ENCODE measurements at regions not wholly inside any gene's neighbourhood (a gene's known extent, or its start where the extent isn't known, plus 50 kb on each side); places are given as distances from the start of the nearest gene placed in this dataset.
A peak's percentile ranks its signal among the peaks of the same experiment; 100 is the strongest.

DNA sequence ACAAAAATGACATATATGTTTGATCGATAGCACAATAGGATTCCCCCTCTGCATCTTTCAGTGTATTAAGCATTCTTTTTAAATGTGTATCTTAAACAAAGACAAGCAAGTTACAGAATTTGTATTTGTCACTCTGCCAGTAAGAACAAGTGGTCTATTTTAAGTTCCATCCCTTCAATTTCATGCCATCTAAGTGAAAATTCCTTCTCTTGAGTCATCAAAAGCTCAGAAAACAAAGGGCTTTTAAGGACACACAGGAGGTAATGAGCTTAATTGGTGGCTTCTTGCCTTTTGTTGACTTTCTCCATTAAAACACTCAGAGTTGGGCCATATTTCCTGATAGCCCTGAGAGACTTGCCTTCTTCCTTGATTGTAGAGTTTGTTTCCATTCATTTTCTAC lies 547.8 kb downstream of the TENT5A start:
- Mint-ChIP-seq H3K4me3 (ENCODE audit: unreplicated experiment) (no peak overlapping the region), H3K4me1 (ENCODE audit: unreplicated experiment) (peaks cover 6% of the 10 kb centered on the region)
- no peak for DNase-seq (ENCODE audit: extremely low spot score, unreplicated experiment)

DNA sequence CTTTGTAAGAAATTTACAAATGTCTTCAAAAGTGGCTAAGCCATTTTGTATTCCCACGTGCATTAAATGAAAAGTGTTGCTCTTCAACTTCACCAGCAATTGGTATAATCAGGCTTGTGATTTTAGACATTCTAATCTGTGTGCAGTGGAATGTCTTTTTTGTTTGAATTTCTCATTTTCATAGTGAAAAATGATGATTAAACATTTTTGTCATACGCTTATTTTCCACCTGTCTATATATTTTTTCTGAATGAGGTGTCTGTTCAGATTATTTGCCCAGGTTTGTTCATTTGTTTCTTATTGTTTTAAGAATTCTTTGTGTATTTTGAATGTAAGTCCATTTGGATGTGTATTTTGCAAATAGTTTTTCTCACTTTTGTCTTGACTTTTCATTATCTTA lies 558.1 kb downstream of the TENT5A start:
- Mint-ChIP-seq H3K27ac (ENCODE audit: unreplicated experiment) (no peak overlapping the region), H3K9me3 (ENCODE audit: unreplicated experiment) (peaks cover 3% of the 10 kb centered on the region), H3K4me1 (ENCODE audit: unreplicated experiment) (no peaks in the 10 kb centered on the region), H3K4me3 (ENCODE audit: unreplicated experiment) (no peak overlapping the region), H3K36me3 (ENCODE audit: unreplicated experiment) (no peaks in the 10 kb centered on the region), H3K27me3 (ENCODE audit: unreplicated experiment) (peaks cover 19% of the 10 kb centered on the region)
- DNase-seq (ENCODE audit: extremely low spot score, unreplicated experiment), result no peak
- TF ChIP-seq, protein P1, sequence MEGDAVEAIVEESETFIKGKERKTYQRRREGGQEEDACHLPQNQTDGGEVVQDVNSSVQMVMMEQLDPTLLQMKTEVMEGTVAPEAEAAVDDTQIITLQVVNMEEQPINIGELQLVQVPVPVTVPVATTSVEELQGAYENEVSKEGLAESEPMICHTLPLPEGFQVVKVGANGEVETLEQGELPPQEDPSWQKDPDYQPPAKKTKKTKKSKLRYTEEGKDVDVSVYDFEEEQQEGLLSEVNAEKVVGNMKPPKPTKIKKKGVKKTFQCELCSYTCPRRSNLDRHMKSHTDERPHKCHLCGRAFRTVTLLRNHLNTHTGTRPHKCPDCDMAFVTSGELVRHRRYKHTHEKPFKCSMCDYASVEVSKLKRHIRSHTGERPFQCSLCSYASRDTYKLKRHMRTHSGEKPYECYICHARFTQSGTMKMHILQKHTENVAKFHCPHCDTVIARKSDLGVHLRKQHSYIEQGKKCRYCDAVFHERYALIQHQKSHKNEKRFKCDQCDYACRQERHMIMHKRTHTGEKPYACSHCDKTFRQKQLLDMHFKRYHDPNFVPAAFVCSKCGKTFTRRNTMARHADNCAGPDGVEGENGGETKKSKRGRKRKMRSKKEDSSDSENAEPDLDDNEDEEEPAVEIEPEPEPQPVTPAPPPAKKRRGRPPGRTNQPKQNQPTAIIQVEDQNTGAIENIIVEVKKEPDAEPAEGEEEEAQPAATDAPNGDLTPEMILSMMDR (IDR thresholded peaks at IDR 0.05), result no peak

More for the DNA sequence above, 547.8 kb downstream of the TENT5A start:
- H3K27me3 Mint-ChIP-seq (ENCODE audit: unreplicated experiment), result peaks cover 10% of the 10 kb centered on the region
- H3K27ac Mint-ChIP-seq (ENCODE audit: unreplicated experiment), result no peak overlapping the region
- no peaks in the 10 kb centered on the region for H3K36me3 Mint-ChIP-seq (ENCODE audit: unreplicated experiment)
- TF ChIP-seq, protein P1 (IDR thresholded peaks at IDR 0.05), result no peak
- H3K9me3 Mint-ChIP-seq (ENCODE audit: unreplicated experiment), result no peaks in the 10 kb centered on the region

DNA sequence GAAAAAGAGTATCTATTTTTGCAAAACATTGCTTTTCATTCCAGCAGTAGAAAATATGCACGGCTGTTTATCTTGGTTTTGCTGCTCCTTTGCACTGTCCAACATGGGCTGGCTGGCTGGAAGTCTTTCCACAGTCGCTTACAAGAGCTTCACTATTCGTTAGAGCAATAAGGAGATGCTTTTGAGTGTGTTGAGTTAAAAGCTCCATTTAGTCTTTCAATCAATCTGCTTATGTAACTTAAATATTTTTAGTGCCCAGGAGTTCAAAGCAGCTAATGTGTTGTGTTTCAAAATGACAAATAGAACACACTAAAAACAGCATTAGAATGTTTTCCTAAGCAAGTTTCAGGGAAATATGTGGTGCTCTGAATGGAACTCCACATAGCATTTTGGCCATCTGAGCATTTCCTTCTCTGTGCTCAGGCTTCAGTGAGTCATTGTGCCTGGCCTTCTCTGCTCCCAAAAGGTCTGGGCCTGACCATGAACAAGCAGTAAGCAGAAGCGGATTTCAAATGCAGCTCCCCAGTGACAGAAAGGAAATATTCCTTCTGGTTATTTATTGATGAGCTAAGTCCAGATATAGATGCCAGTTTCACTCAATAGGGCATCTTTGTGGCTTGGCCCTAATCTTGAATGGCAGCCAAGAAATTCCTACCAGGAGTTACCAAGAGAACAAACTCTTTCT lies 580.3 kb downstream of the TENT5A start:
- TF ChIP-seq, protein P1 (IDR thresholded peaks at IDR 0.05), result no peak
- peak overlapping the region; percentile 65 for H3K27ac Mint-ChIP-seq (ENCODE audit: unreplicated experiment)
- DNase-seq (ENCODE audit: extremely low spot score, unreplicated experiment), result no peak
- H3K36me3 Mint-ChIP-seq (ENCODE audit: unreplicated experiment), result no peaks in the 10 kb centered on the region
- H3K4me1 Mint-ChIP-seq (ENCODE audit: unreplicated experiment), result peaks cover 25% of the 10 kb centered on the region
- no peaks in the 10 kb centered on the region for H3K9me3 Mint-ChIP-seq (ENCODE audit: unreplicated experiment)
- H3K27me3 Mint-ChIP-seq (ENCODE audit: unreplicated experiment), result peaks cover 12% of the 10 kb centered on the region
- H3K4me3 Mint-ChIP-seq (ENCODE audit: unreplicated experiment), result no peak overlapping the region

DNA sequence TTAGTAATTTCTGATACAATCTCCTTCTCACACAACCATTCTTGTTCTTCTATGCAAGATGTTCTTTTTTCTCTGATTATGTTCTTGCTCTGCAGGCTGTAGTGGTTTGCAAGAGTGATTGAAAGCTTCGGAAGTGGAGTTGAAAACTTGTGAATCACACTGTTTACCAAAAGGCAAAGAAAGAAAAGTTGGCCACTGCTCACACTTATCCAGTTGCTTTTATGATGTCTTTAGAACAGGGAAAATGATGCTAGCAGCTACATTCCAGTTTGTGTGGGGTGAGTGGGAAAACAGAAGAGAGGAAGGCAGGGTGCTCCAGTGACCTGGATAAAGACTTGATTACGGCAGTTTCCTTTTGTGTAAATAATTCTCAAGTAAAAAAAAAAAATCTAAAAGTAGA lies 583.3 kb downstream of the TENT5A start:
- H3K4me3 Mint-ChIP-seq (ENCODE audit: unreplicated experiment), result no peak overlapping the region
- DNase-seq (ENCODE audit: extremely low spot score, unreplicated experiment), result no peak

DNA sequence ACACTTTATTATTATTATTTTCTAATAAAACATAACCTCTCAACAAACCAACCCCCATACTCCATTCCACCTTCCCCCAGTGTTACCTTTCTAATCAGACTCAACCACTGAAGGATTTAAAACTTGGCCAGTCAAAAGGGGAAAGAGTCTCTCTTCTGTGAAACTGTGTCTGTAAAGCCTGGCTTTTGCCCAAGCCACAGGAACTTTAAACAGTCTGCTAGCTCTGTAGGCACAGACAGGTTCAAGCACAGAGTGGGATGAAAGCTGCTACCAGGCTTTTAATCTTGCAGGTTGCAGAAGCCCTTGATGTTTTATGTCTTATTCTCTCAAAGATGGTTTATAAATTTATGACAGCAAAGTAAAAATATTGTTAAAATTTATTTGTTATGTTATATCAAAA lies 585.7 kb downstream of the TENT5A start:
- DNase-seq (ENCODE audit: extremely low spot score, unreplicated experiment), result no peak
- Mint-ChIP-seq H3K4me3 (ENCODE audit: unreplicated experiment) (no peak overlapping the region), H3K36me3 (ENCODE audit: unreplicated experiment) (no peaks in the 10 kb centered on the region), H3K9me3 (ENCODE audit: unreplicated experiment) (no peaks in the 10 kb centered on the region), H3K27ac (ENCODE audit: unreplicated experiment) (no peak overlapping the region), H3K4me1 (ENCODE audit: unreplicated experiment) (peaks cover 15% of the 10 kb centered on the region), H3K27me3 (ENCODE audit: unreplicated experiment) (peaks cover 14% of the 10 kb centered on the region)
- TF ChIP-seq, protein P1 (IDR thresholded peaks at IDR 0.05), result no peak

More for the DNA sequence above, 583.3 kb downstream of the TENT5A start:
- Mint-ChIP-seq H3K9me3 (ENCODE audit: unreplicated experiment) (no peaks in the 10 kb centered on the region), H3K4me1 (ENCODE audit: unreplicated experiment) (peaks cover 25% of the 10 kb centered on the region), H3K36me3 (ENCODE audit: unreplicated experiment) (no peaks in the 10 kb centered on the region), H3K27ac (ENCODE audit: unreplicated experiment) (peak overlapping the region; percentile 61), H3K27me3 (ENCODE audit: unreplicated experiment) (peaks cover 14% of the 10 kb centered on the region)
- TF ChIP-seq, protein P1 (IDR thresholded peaks at IDR 0.05), result no peak

Measured in osteocyte (in vitro differentiated cells).